ENCODE measurements at regions not wholly inside any gene's neighbourhood (a gene's known extent, or its start where the extent isn't known, plus 50 kb on each side); places are given as distances from the start of the nearest gene placed in this dataset.

DNA sequence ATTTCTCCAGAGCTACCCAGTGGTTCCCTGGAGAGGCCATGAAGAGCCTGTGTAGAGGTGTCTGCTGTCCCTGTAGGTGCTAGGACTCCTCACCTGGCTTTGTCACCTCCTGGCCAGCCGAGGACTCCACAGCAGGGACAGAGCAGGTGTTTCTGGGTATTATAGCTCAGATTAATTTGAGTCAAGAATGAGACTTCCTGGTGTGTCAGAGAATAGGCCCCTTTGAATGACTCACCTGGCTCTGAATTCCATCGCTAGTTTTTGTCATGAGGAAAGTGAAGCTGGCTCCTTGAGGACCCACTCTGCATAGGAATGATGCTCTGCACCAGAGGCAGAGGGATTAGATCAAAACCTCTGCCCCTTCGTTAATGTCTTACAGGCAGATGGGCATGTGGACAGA is 167.5 kb upstream of the TOPAZ1 start:
- DNase-seq: no peak
- no peaks in the 10 kb centered on the region for H3K36me3 ChIP-seq
- H3K9me3 ChIP-seq: no peaks in the 10 kb centered on the region
- intact Hi-C loops (cut with DNase I): no loop called here
- TF ChIP-seq, protein P1, sequence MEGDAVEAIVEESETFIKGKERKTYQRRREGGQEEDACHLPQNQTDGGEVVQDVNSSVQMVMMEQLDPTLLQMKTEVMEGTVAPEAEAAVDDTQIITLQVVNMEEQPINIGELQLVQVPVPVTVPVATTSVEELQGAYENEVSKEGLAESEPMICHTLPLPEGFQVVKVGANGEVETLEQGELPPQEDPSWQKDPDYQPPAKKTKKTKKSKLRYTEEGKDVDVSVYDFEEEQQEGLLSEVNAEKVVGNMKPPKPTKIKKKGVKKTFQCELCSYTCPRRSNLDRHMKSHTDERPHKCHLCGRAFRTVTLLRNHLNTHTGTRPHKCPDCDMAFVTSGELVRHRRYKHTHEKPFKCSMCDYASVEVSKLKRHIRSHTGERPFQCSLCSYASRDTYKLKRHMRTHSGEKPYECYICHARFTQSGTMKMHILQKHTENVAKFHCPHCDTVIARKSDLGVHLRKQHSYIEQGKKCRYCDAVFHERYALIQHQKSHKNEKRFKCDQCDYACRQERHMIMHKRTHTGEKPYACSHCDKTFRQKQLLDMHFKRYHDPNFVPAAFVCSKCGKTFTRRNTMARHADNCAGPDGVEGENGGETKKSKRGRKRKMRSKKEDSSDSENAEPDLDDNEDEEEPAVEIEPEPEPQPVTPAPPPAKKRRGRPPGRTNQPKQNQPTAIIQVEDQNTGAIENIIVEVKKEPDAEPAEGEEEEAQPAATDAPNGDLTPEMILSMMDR (IDR thresholded peaks at IDR 0.05): no peak
- no peak overlapping the region for H3K4me3 ChIP-seq
- H3K27ac ChIP-seq: no peak overlapping the region
- no peak for ATAC-seq
- H3K4me1 ChIP-seq: no peaks in the 10 kb centered on the region
- H3K27me3 ChIP-seq (ENCODE audit: low read depth): peaks cover 4% of the 10 kb centered on the region

DNA sequence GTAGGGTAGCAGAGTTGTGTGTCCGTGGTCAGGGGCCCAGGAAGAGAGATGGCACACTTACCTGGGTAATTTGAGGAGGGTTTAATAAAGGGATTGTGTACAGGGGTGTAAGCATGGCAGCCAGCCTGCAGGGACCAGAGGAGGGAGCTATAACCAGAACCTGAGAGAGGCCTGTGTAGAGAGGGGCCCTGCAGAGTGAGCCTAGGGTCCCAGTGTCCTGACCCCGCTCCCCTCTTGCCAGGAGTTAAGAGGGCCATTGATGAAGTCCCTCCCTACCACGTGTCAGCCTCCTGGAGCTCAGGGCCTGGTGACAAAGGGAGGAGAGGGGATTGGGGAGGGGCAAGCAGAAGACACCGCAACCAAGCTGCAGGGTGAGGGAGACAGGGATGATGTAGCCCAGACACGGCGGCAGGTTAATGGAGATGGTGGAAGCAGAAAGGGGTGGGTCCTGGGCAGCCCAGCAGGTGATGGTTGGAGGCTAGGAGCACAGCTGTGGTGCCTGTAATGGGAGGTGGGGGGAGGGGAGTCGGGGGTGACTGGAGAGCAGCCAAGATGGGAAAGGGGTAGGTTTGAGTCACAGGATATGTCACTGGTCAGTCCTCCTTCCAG is 165.4 kb upstream of the TOPAZ1 start:
- TF ChIP-seq, protein P1 (IDR thresholded peaks at IDR 0.05): no peak
- H3K9me3 ChIP-seq: no peaks in the 10 kb centered on the region
- H3K36me3 ChIP-seq: no peaks in the 10 kb centered on the region
- DNase-seq: no peak
- H3K27ac ChIP-seq: no peak overlapping the region
- intact Hi-C loops (cut with DNase I): no loop called here
- peak in 1 of 2 donors; percentile 21 for ATAC-seq
- no peak overlapping the region for H3K4me3 ChIP-seq
- peaks cover 2% of the 10 kb centered on the region for H3K27me3 ChIP-seq (ENCODE audit: low read depth)
- no peaks in the 10 kb centered on the region for H3K4me1 ChIP-seq

DNA sequence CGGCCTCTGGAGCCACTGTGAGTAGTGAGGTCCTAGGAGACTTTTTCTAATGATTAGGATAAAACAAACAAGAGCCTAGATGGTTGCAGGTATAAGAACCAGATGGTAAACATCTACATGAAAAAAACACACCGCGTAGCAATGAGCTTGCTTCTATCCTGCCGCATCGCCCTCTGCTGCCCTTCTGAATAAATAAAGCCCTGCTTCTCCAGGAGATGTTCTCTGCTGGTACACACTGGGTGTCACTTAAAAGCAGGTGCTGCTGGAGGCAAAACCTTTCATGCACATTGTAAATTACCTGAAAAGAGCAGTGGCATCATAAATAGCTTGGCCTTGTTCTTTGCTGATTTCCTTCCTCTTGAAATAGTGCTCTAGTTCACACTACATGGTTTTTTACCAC is 164.4 kb upstream of the TOPAZ1 start:
- DNase-seq: no peak
- ATAC-seq: no peak
- Histone ChIP-seq H3K4me3 (no peak overlapping the region), H3K4me1 (no peaks in the 10 kb centered on the region), H3K27ac (no peak overlapping the region), H3K27me3 (ENCODE audit: low read depth) (no peaks in the 10 kb centered on the region), H3K9me3 (no peaks in the 10 kb centered on the region), H3K36me3 (no peaks in the 10 kb centered on the region)
- intact Hi-C loops (cut with DNase I): no loop called here
- TF ChIP-seq, protein P1 (IDR thresholded peaks at IDR 0.05): no peak

DNA sequence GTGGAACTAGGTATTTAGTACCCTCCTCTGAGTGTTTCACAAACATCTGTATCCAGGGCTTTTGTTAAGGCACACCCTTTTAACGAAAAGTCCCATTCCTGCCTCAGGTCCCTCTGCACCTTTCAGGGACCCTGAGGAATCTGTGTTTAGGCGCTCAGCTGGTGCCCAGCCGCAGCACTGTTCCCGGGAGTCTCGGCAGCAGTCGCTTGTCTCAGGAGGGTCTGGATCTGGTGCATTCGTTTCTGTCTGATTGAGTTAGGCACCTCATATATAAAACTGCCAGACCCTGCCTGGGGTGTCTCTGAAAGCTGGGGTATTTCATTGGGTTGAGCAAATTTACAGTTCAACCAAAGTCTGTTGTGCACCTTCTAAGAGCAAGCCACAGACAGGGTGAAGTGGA is 162.8 kb upstream of the TOPAZ1 start:
- Histone ChIP-seq H3K27ac (no peak overlapping the region), H3K27me3 (ENCODE audit: low read depth) (no peaks in the 10 kb centered on the region), H3K9me3 (no peaks in the 10 kb centered on the region), H3K4me1 (no peaks in the 10 kb centered on the region), H3K4me3 (no peak overlapping the region), H3K36me3 (no peaks in the 10 kb centered on the region)
- no peak for ATAC-seq
- TF ChIP-seq, protein P1 (IDR thresholded peaks at IDR 0.05): no peak
- no peak for DNase-seq
- intact Hi-C loops (cut with DNase I): no loop called here

DNA sequence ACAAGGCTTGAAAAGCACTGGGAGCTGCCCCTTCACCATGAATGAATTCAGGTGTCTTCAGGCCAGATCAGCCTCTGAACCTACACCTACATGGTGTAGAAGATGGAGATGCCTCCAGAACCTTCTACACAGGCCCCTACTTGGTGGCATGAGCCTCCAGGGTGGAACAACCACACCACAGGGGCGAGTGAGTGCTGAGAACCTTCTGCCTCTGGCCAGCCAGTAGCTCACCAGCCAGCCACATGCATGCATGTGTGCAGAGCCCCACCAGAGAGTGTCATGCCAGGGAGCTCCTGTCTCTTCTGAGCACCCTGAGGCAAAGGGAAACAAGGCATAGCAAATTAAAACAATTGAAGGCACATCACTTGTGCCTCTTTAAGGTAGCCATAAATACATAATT is 161.8 kb upstream of the TOPAZ1 start:
- ATAC-seq: no peak
- TF ChIP-seq, protein P1 (IDR thresholded peaks at IDR 0.05): no peak
- Histone ChIP-seq H3K27ac (no peak overlapping the region), H3K4me1 (no peaks in the 10 kb centered on the region), H3K9me3 (no peaks in the 10 kb centered on the region), H3K27me3 (ENCODE audit: low read depth) (no peaks in the 10 kb centered on the region), H3K4me3 (no peak overlapping the region), H3K36me3 (no peaks in the 10 kb centered on the region)
- DNase-seq: no peak
- intact Hi-C loops (cut with DNase I): no loop called here

Data from lower lobe of right lung (tissue), 2 donors.